ENCODE measurements at regions not wholly inside any gene's neighbourhood (a gene's known extent, or its start where the extent isn't known, plus 50 kb on each side); places are given as distances from the start of the nearest gene placed in this dataset.
A peak's percentile ranks its signal among the peaks of the same experiment; 100 is the strongest.

DNA sequence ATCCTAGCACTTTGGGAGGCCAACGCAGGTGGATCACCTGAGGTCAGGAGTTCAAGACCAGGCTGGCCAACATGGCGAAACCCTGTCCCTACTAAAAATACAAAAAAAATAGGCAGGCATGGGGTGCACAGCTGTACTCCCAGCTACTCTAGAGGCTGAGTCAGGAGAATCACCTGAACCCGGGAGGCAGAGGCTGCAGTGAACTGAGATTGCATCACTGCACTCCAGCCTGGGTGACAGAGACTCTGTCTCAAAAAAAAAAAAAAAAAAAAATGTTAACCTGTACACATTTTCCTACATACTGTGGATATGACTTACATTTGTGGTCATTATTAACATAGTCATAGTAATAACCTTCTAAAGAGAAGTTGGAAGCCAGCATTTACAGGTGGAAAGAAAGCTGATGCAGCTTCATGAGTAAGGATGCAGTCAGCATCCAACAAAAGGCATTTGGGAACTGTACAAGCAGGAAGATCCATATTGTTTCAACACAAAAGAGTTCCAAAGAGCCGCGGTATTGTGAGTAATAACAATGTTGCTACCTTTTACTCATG is 186.2 kb downstream of the GPX5 start:
- H3K27ac ChIP-seq (ENCODE audit: low read depth in 2 of 2, low read length in 2 of 2) = no peak overlapping the region
- H3K36me3 ChIP-seq (ENCODE audit: control insufficient read depth in 2 of 3, insufficient read depth in 3 of 3, low read length in 3 of 3) = no peaks in the 10 kb centered on the region
- FAIRE-seq (no peak), DNase-seq (no peak)
- H3K4me1 ChIP-seq (ENCODE audit: control insufficient read depth in 2 of 3, insufficient read depth in 2 of 3, low read depth in 1 of 3, low read length in 3 of 3) = no peaks in the 10 kb centered on the region
- H3K4me3 ChIP-seq (ENCODE audit: low read length in 3 of 3) = no peak overlapping the region
- peaks cover 21% of the 10 kb centered on the region for H3K27me3 ChIP-seq (ENCODE audit: control insufficient read depth, insufficient read depth, low read length)
- no peak overlapping the region for H3K9ac ChIP-seq (ENCODE audit: low read length in 3 of 3)
- H3K9me3 ChIP-seq (ENCODE audit: control insufficient read depth in 2 of 3, insufficient read depth in 1 of 3, low read length in 3 of 3) = peaks cover 2 to 10% (median 2%) of the 10 kb centered on the region in 3 donors
- intact Hi-C loops (cut with DNase I) = no loop called here
- TF ChIP-seq, protein P1, sequence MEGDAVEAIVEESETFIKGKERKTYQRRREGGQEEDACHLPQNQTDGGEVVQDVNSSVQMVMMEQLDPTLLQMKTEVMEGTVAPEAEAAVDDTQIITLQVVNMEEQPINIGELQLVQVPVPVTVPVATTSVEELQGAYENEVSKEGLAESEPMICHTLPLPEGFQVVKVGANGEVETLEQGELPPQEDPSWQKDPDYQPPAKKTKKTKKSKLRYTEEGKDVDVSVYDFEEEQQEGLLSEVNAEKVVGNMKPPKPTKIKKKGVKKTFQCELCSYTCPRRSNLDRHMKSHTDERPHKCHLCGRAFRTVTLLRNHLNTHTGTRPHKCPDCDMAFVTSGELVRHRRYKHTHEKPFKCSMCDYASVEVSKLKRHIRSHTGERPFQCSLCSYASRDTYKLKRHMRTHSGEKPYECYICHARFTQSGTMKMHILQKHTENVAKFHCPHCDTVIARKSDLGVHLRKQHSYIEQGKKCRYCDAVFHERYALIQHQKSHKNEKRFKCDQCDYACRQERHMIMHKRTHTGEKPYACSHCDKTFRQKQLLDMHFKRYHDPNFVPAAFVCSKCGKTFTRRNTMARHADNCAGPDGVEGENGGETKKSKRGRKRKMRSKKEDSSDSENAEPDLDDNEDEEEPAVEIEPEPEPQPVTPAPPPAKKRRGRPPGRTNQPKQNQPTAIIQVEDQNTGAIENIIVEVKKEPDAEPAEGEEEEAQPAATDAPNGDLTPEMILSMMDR (IDR thresholded peaks at IDR 0.05; ENCODE audit: borderline replicate concordance, extremely low read depth, insufficient read depth) = no peak

DNA sequence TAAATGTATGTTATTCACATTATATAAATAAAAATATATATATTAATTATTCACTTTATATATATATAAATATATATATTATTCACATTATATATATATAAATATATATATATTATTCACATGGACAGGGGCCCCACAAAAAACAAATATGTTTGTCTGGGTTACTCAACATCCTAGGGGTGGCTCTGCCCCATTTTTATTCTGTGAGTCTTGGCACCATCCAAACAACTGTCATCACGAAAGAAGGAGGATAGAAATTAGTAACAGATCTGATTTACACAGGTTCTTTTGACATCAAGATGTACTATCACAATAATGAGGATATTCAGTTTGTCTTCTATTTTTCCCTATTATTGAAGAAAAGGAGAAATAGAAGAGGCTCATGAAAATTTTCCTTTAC is 187.3 kb downstream of the GPX5 start:
- Histone ChIP-seq H3K4me3 (ENCODE audit: low read length in 3 of 3) (no peak overlapping the region), H3K36me3 (ENCODE audit: control insufficient read depth in 2 of 3, insufficient read depth in 3 of 3, low read length in 3 of 3) (no peaks in the 10 kb centered on the region), H3K27me3 (ENCODE audit: control insufficient read depth, insufficient read depth, low read length) (peaks cover 21% of the 10 kb centered on the region), H3K4me1 (ENCODE audit: control insufficient read depth in 2 of 3, insufficient read depth in 2 of 3, low read depth in 1 of 3, low read length in 3 of 3) (no peaks in the 10 kb centered on the region), H3K9ac (ENCODE audit: low read length in 3 of 3) (no peak overlapping the region), H3K9me3 (ENCODE audit: control insufficient read depth in 2 of 3, insufficient read depth in 1 of 3, low read length in 3 of 3) (peaks cover 0 to 6% (median 0%) of the 10 kb centered on the region in 3 donors), H3K27ac (ENCODE audit: low read depth in 2 of 2, low read length in 2 of 2) (no peak overlapping the region)
- intact Hi-C loops (cut with DNase I) = no loop called here
- FAIRE-seq = no peak
- TF ChIP-seq, protein P1 (IDR thresholded peaks at IDR 0.05; ENCODE audit: borderline replicate concordance, extremely low read depth, insufficient read depth) = no peak
- peak in 1 of 5 donors; percentile 48 for DNase-seq

DNA sequence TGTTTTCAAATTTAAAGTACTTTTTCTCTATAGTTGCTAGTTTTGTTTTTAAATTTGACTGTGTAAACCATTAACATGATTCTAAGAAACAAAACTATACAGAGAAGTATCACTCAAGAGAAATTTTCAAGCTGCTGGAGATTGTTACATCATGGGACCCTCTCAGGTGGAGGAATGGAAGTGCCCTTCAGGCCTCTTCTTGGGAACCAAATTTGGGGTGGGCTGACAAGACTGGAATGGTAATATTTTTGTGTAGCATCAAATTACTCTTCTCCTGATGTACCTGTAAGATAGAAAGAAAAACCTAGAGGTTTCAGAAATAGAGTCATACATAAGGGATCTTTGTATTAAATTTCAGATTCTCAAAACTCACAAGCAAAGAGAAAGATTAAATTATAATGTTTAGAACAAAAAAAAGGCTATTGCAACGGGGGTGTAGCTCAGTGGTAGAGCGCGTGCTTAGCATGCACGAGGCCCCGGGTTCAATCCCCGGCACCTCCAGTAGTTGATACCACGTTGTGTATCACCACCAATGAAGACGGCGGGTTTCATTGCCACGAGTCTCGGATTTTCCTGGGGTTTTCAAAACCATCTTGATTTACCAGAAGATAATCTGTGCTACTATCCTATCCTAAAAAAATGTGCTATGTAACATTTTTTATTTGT is 193.7 kb downstream of the GPX5 start:
- no peak overlapping the region for H3K27ac ChIP-seq (ENCODE audit: low read depth in 2 of 2, low read length in 2 of 2)
- DNase-seq (no peak), FAIRE-seq (no peak)
- H3K4me3 ChIP-seq (ENCODE audit: low read length in 3 of 3) = no peak overlapping the region
- intact Hi-C loops (cut with DNase I) = no loop called here
- H3K4me1 ChIP-seq (ENCODE audit: control insufficient read depth in 2 of 3, insufficient read depth in 2 of 3, low read depth in 1 of 3, low read length in 3 of 3) = no peaks in the 10 kb centered on the region
- no peak overlapping the region for H3K9ac ChIP-seq (ENCODE audit: low read length in 3 of 3)
- no peaks in the 10 kb centered on the region for H3K9me3 ChIP-seq (ENCODE audit: control insufficient read depth in 2 of 3, insufficient read depth in 1 of 3, low read length in 3 of 3)
- peaks cover 6% of the 10 kb centered on the region for H3K27me3 ChIP-seq (ENCODE audit: control insufficient read depth, insufficient read depth, low read length)
- H3K36me3 ChIP-seq (ENCODE audit: control insufficient read depth in 2 of 3, insufficient read depth in 3 of 3, low read length in 3 of 3) = no peaks in the 10 kb centered on the region
- TF ChIP-seq, protein P1 (IDR thresholded peaks at IDR 0.05; ENCODE audit: borderline replicate concordance, extremely low read depth, insufficient read depth) = no peak

Measured in kidney (tissue), 13 donors.